Right atrium auricular region (tissue), 2 donors: ENCODE measurements at regions not wholly inside any gene's neighbourhood (a gene's known extent, or its start where the extent isn't known, plus 50 kb on each side); places are given as distances from the start of the nearest gene placed in this dataset.

Source experiments
- DNase-seq: peaks from one replicate; pipeline ENCODE4 v3.0.0-alpha.2; 2019; ENCODE audit warnings: low spot score
- H3K27ac ChIP-seq, 2 donors: fragments of 200-600 bp; sonication (generic); 1 replicate in 1 of 2; 2 replicates in 1 of 2; pipeline ENCODE4 v1.5.1; 2016 to 2019
- H3K27me3 ChIP-seq, 2 donors: fragments of 200-600 bp; sonication (generic); one replicate each; pipeline versions ENCODE4 v1.5.1 to v1.6.0; 2017 to 2019
- H3K36me3 ChIP-seq: fragments of 200-600 bp; sonication (generic); one replicate; pipeline ENCODE4 v1.5.1; 2016
- H3K4me1 ChIP-seq, 2 donors: fragments of 200-600 bp; sonication (generic); one replicate each; pipeline versions ENCODE4 v1.5.1 to v1.6.0; 2017 to 2019
- H3K4me3 ChIP-seq, 2 donors: fragments of 200-600 bp; sonication (generic); 1 replicate in 1 of 2; 2 replicates in 1 of 2; pipeline ENCODE4 v1.5.1; 2017 to 2019; ENCODE audit warnings: mild to moderate bottlenecking in 1 of 2, moderate library complexity in 1 of 2
- H3K9me3 ChIP-seq, 2 donors: fragments of 200-600 bp; sonication (generic); one replicate each; pipeline ENCODE4 v1.5.1; 2019
- CTCF ChIP-seq, 2 donors: fragments of 200-600 bp; sonication (generic); IDR thresholded peaks; one replicate each; pipeline ENCODE4 v1.5.1; 2019; ENCODE audit warnings: antibody characterized with exemption in 2 of 2

- DNase-seq = no peak
- Histone ChIP-seq H3K27ac (no peak overlapping the region), H3K9me3 (no peaks in the 10 kb centered on the region), H3K27me3 (no peaks in the 10 kb centered on the region), H3K4me1 (peaks cover 0 to 8% of the 10 kb centered on the region in 2 donors), H3K4me3 (no peak overlapping the region), H3K36me3 (no peaks in the 10 kb centered on the region)
- TF ChIP-seq CTCF (IDR thresholded peaks at IDR 0.05) = no peak
These were observed 555.3 kb upstream of the ZNF608 start for GRCh38 chr5:125301711-125302110.

- H3K4me3 ChIP-seq = no peak overlapping the region
- no peak for DNase-seq
- no peaks in the 10 kb centered on the region for H3K9me3 ChIP-seq
- H3K36me3 ChIP-seq = no peaks in the 10 kb centered on the region
- H3K4me1 ChIP-seq = peaks cover 0 to 8% of the 10 kb centered on the region in 2 donors
- no peak overlapping the region for H3K27ac ChIP-seq
- H3K27me3 ChIP-seq = no peaks in the 10 kb centered on the region
- no peak for TF ChIP-seq CTCF (IDR thresholded peaks at IDR 0.05)
These were observed 556.1 kb upstream of the ZNF608 start for GRCh38 chr5:125302577-125302976.

DNA sequence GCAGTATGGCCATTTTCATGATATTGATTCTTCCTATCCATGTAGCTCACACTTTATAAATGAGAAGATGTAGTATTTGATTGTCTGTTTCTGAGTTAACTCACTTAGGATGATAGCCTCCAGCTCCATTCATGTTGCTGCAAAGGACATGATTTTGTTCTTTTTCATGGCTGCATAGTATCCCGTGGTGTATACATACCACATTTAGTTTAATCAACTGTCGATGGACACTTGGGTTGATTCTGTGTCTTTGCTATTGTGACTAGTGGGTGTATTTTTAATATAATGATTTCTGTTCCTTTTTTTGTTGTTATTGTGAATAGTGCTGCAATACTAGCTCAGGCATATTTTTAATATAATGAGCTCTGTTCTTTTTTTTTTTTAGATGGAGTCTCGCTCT, 560.3 kb upstream of the ZNF608 start:
- no peak for DNase-seq
- Histone ChIP-seq H3K9me3 (no peaks in the 10 kb centered on the region), H3K27me3 (no peaks in the 10 kb centered on the region), H3K27ac (no peak overlapping the region), H3K4me1 (no peaks in the 10 kb centered on the region), H3K4me3 (no peak overlapping the region), H3K36me3 (no peaks in the 10 kb centered on the region)
- TF ChIP-seq CTCF (IDR thresholded peaks at IDR 0.05) = no peak

DNA sequence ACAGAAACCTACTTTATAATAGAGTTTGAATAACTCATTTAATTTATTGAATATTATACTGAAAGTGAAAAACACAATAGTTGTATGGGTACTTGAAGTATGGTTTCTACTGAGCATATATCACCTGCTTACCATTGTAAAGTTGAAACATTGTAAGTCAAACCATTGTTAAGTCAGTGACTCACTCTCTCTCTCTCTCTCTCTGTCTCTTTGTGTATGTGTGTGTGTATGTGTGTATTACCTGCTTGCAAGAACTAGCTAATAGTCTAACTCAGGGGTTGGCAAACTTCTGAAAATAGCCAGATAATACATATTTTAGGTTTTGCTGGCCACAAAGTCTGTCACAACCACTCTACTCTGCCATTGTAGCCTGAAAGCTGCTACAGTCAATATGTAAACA, 564.3 kb upstream of the ZNF608 start:
- TF ChIP-seq CTCF (IDR thresholded peaks at IDR 0.05) = no peak
- Histone ChIP-seq H3K9me3 (no peaks in the 10 kb centered on the region), H3K27ac (no peak overlapping the region), H3K27me3 (no peaks in the 10 kb centered on the region), H3K4me3 (no peak overlapping the region), H3K4me1 (no peaks in the 10 kb centered on the region), H3K36me3 (no peaks in the 10 kb centered on the region)
- no peak for DNase-seq

GRCh38 chr5:125311743-125312142, 565.3 kb upstream of the ZNF608 start:
- Histone ChIP-seq H3K9me3 (no peaks in the 10 kb centered on the region), H3K4me1 (no peaks in the 10 kb centered on the region), H3K4me3 (no peak overlapping the region), H3K36me3 (no peaks in the 10 kb centered on the region), H3K27me3 (no peaks in the 10 kb centered on the region), H3K27ac (no peak overlapping the region)
- no peak for DNase-seq
- TF ChIP-seq CTCF (IDR thresholded peaks at IDR 0.05) = no peak

DNA sequence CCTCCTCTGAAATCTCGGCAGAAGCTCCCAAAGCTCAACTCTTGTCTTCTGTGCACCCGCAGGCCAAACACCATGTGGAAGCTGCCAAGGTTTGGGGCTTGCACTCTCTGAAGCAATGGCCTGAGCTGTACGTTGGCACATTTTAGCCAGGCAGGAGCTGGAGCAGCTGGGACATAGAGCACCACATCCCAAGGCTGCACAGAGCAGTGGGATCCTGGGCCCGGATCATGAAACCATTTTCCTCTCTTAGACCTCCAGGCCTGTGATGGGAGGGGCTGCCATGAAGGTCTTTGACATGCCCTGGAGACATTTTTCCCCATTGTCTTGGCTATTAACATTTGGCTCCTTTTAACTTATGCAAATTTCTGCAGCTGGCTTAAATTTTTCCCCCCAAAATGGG, 567.1 kb upstream of the ZNF608 start:
- no peak for DNase-seq
- TF ChIP-seq CTCF (IDR thresholded peaks at IDR 0.05) = no peak
- Histone ChIP-seq H3K27me3 (no peaks in the 10 kb centered on the region), H3K36me3 (no peaks in the 10 kb centered on the region), H3K4me3 (no peak overlapping the region), H3K4me1 (no peaks in the 10 kb centered on the region), H3K27ac (no peak overlapping the region), H3K9me3 (no peaks in the 10 kb centered on the region)
